Endodermal cell (in vitro differentiated cells): ENCODE measurements at regions not wholly inside any gene's neighbourhood (a gene's known extent, or its start where the extent isn't known, plus 50 kb on each side); places are given as distances from the start of the nearest gene placed in this dataset.

Experiments
- DNase-seq: peaks from one replicate; pipeline ENCODE4 v3.0.0-alpha.2; 2017
- H3K27ac ChIP-seq: 2 replicates; pipeline ENCODE4 v1.5.1; 2013; ENCODE audit warnings: mild to moderate bottlenecking, low read depth, low read length, moderate library complexity
- H3K27me3 ChIP-seq: 2 replicates; pipeline ENCODE4 v1.6.1; 2013; ENCODE audit warnings: mild to moderate bottlenecking, low read length, moderate library complexity; ENCODE audit not compliant: insufficient read depth, control insufficient read depth, poor library complexity, severe bottlenecking
- H3K36me3 ChIP-seq: 2 replicates; pipeline ENCODE4 v1.7.0; 2013; ENCODE audit warnings: mild to moderate bottlenecking, low read length, moderate library complexity; ENCODE audit not compliant: control insufficient read depth, insufficient read depth
- H3K4me1 ChIP-seq: one replicate; pipeline ENCODE4 v1.7.0; 2013; ENCODE audit warnings: low read length; ENCODE audit not compliant: control insufficient read depth, insufficient read depth
- H3K4me3 ChIP-seq: 2 replicates; pipeline ENCODE4 v1.5.1; 2013; ENCODE audit warnings: mild to moderate bottlenecking, low read length, moderate library complexity
- H3K9ac ChIP-seq: 2 replicates; pipeline ENCODE4 v1.6.1; 2013; ENCODE audit warnings: mild to moderate bottlenecking, low read length, moderate library complexity; ENCODE audit not compliant: poor library complexity, severe bottlenecking; ENCODE audit errors: extremely low read depth
- H3K9me3 ChIP-seq: 2 replicates; pipeline ENCODE4 v1.6.1; 2013; ENCODE audit warnings: mild to moderate bottlenecking, low read length, moderate library complexity; ENCODE audit not compliant: control insufficient read depth
- H3K27ac Mint-ChIP-seq: 2 replicates; pipeline ENCODE4 v1.8.0; 2020; ENCODE audit warnings: mixed read lengths
- H3K27me3 Mint-ChIP-seq: 2 replicates; pipeline ENCODE4 v1.8.0; 2021; ENCODE audit warnings: mild to moderate bottlenecking, mixed read lengths; ENCODE audit not compliant: insufficient read depth
- H3K36me3 Mint-ChIP-seq: 2 replicates; pipeline ENCODE4 v1.8.0; 2020; ENCODE audit warnings: low read depth, mixed read lengths
- H3K4me1 Mint-ChIP-seq: 2 replicates; pipeline ENCODE4 v1.8.0; 2020; ENCODE audit warnings: mixed read lengths
- H3K4me3 Mint-ChIP-seq: 2 replicates; pipeline ENCODE4 v1.8.0; 2020; ENCODE audit warnings: mild to moderate bottlenecking, moderate library complexity, mixed read lengths
- H3K9me3 Mint-ChIP-seq: 2 replicates; pipeline ENCODE4 v1.8.0; 2020; ENCODE audit warnings: mild to moderate bottlenecking, mixed read lengths
- WGBS, 2 experiments: methylation state at CpG; one replicate each; pipeline versions ENCODE4 v1.1.5 to v1.1.7; 2013; ENCODE audit warnings: missing lambda C conversion rate in 2 of 2, mixed read lengths in 1 of 2; ENCODE audit not compliant: insufficient coverage in 1 of 2, insufficient read length in 1 of 2; 5-methylcytosine and 5-hydroxymethylcytosine counted together
- TF ChIP-seq, protein P1 (sequence below): fragments of 200-600 bp; sonication (generic); conservative IDR thresholded peaks from 2 replicates; pipeline ENCODE4 v1.5.0; 2021; ENCODE audit warnings: antibody characterized with exemption, mild to moderate bottlenecking

DNA sequence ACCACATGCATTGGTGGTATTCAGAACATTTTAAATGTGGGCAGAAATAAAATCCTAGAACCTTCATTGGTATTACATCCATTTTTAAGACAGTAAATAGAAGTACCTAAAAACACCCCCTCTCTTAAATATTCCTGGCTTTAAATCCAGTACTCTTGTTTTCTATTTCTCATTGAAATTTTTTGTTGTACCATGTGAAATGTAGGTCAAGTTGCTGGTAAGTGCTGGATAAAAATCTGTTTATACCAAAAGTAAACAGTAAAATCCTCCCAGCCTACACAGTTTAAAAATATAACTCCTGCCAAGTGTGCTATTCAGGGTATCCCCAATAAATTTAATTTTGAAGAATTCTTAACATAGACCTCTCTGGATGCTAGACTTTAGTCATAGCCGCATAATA, 75.0 kb upstream of the FST start:
- no peak overlapping the region for H3K9ac ChIP-seq
- DNase-seq, result no peak
- no peak overlapping the region for H3K4me3 ChIP-seq
- H3K36me3 ChIP-seq, result no peaks in the 10 kb centered on the region
- no peaks in the 10 kb centered on the region for H3K36me3 Mint-ChIP-seq
- H3K27ac Mint-ChIP-seq, result no peak overlapping the region
- peaks cover 7% of the 10 kb centered on the region for H3K9me3 ChIP-seq
- H3K4me1 Mint-ChIP-seq, result no peaks in the 10 kb centered on the region
- no peak overlapping the region for H3K27ac ChIP-seq
- TF ChIP-seq, protein P1, sequence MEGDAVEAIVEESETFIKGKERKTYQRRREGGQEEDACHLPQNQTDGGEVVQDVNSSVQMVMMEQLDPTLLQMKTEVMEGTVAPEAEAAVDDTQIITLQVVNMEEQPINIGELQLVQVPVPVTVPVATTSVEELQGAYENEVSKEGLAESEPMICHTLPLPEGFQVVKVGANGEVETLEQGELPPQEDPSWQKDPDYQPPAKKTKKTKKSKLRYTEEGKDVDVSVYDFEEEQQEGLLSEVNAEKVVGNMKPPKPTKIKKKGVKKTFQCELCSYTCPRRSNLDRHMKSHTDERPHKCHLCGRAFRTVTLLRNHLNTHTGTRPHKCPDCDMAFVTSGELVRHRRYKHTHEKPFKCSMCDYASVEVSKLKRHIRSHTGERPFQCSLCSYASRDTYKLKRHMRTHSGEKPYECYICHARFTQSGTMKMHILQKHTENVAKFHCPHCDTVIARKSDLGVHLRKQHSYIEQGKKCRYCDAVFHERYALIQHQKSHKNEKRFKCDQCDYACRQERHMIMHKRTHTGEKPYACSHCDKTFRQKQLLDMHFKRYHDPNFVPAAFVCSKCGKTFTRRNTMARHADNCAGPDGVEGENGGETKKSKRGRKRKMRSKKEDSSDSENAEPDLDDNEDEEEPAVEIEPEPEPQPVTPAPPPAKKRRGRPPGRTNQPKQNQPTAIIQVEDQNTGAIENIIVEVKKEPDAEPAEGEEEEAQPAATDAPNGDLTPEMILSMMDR, result no peak
- no peaks in the 10 kb centered on the region for H3K9me3 Mint-ChIP-seq
- WGBS, 2 experiments, result 97 to 100% methylated on average over 1 of the region's 1 CpG
- no peaks in the 10 kb centered on the region for H3K4me1 ChIP-seq
- no peaks in the 10 kb centered on the region for H3K27me3 Mint-ChIP-seq
- H3K27me3 ChIP-seq, result no peaks in the 10 kb centered on the region
- no peak overlapping the region for H3K4me3 Mint-ChIP-seq

DNA sequence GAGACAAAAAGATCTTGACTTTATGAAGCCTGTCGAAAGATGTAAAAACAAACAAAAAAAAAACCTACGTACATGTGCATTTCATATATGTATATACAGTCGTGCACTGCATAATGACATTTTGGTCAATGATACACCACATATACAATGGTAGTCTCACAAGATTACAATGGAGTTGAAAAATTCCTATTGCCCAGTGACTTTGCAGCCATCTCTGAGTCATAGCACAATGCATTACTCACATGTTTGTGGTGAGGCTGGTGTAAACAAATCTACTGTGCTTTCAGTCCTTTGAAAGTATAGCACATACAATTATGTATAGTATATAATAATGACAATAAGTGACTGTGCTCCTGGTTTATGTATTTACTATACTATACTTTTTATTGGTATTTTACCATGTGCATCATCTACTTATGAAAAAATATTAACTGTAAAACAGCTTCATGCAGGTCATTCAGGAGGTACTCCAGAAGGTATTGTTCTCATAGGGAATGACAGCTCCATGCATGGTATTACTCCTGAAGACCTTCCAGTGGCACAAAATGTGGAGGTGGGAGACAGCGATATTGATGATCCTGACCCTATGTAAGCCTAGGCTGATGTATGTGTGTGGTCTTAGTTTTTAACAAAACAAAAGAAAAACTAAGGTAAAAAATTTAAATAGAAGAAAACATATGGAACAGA, 73.7 kb upstream of the FST start:
- TF ChIP-seq, protein P1, result no peak
- H3K9me3 ChIP-seq, result peaks cover 7% of the 10 kb centered on the region
- H3K27me3 ChIP-seq, result no peaks in the 10 kb centered on the region
- no peaks in the 10 kb centered on the region for H3K27me3 Mint-ChIP-seq
- H3K36me3 ChIP-seq, result no peaks in the 10 kb centered on the region
- H3K27ac Mint-ChIP-seq, result no peak overlapping the region
- H3K36me3 Mint-ChIP-seq, result no peaks in the 10 kb centered on the region
- 67 to 96% methylated on average over 1 to 4 of the region's 4 CpGs for WGBS, 2 experiments
- H3K9me3 Mint-ChIP-seq, result no peaks in the 10 kb centered on the region
- no peak overlapping the region for H3K4me3 ChIP-seq
- no peaks in the 10 kb centered on the region for H3K4me1 Mint-ChIP-seq
- no peak for DNase-seq
- H3K27ac ChIP-seq, result no peak overlapping the region
- H3K4me3 Mint-ChIP-seq, result no peak overlapping the region
- H3K9ac ChIP-seq, result no peak overlapping the region
- H3K4me1 ChIP-seq, result no peaks in the 10 kb centered on the region

DNA sequence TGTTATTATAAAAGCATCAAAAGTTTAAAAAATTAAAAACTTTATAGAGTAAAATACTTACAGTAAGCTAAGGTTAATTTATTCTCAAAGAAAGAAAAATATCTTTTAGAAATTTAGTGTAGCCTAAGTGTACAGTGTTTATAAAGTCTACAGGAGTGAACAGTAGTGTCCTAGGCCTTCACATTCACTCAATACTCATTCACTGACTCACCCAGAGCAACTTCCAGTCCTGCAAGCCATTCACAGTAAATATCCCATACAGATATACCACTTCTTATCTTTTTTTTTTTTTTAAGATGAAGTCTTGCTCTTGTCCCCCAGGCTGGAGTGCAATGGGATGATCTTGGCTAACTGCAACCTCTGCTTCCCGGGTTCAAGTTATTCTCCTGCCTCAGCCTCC, 73.1 kb upstream of the FST start:
- Mint-ChIP-seq H3K4me1 (no peaks in the 10 kb centered on the region), H3K36me3 (no peaks in the 10 kb centered on the region), H3K9me3 (no peaks in the 10 kb centered on the region), H3K27ac (no peak overlapping the region), H3K4me3 (no peak overlapping the region), H3K27me3 (no peaks in the 10 kb centered on the region)
- Histone ChIP-seq H3K36me3 (no peaks in the 10 kb centered on the region), H3K9ac (no peak overlapping the region), H3K4me3 (no peak overlapping the region), H3K27me3 (no peaks in the 10 kb centered on the region), H3K4me1 (no peaks in the 10 kb centered on the region), H3K9me3 (peaks cover 7% of the 10 kb centered on the region), H3K27ac (no peak overlapping the region)
- 91% methylated on average over 1 of the region's 1 CpG; no CpG with 5 or more reads in 1 of the 2 experiments for WGBS, 2 experiments
- no peak for DNase-seq
- TF ChIP-seq, protein P1, result no peak
